Stimulated activated CD8-positive, alpha-beta memory T cell treated with anti-CD3 and anti-CD28 coated beads, Interleukin-7, amount 100 ng/mL, for 4 hours (primary cell): ENCODE measurements at regions not wholly inside any gene's neighbourhood (a gene's known extent, or its start where the extent isn't known, plus 50 kb on each side); places are given as distances from the start of the nearest gene placed in this dataset.

Source experiments
- DNase-seq, 2 donors: peaks; one replicate each; pipeline ENCODE4 v3.0.0-alpha.2; 2020; ENCODE audit warnings: low read depth in 2 of 2

DNA sequence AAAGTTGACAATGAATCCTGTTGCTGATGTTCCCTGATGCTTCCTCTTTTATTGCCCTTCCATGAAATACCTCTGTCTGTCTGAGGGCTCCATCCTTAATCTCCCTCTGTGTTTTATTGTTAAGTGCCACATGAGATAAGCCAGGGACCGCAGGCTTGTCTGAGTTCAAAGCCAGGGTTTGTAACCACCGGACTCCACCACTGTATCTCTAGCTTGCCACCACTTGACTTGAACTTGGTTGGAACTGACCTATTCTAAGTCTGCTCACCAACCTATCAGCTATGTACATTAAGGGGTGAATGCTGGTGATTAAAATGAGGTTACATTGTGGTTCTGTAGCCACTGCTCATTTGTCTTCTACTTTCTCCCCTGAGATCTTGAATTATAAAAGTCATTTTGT lies 328.5 kb upstream of the ZEB2 start:
- DNase-seq: no peak

DNA sequence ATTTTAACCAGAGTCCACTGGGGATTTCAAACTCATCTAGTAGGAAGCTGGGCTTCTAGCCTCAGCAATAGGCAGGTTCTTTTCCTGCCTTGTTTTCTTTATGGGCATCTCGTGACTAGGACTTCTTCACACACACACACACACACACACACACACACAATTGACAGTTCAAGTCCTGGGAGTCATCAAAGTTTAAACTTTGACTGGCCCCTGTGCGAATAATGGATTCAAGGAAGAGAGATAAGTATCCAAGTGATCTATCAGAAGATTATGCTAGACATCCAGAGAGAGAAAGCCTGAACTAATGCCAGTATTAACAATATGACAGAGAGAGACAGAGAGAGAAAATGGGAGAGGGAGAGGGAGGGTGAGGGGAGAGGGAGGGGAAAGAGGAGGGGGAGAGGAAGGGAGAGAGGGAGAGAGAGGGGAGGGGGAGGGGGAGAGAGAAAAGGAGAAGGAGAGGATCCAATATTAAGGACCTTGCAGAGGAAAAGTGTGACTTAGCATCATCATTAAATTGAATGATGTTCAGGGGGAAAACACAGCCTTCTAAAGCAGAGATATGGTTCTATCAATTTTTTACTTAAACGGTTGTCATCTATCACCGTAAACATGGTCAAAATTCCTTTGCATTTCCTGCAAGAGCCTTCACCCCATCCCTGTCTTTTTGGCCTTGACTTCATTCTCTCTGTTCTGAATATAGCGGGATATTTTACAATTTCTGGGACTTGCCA lies 327.6 kb upstream of the ZEB2 start:
- DNase-seq: no peak

DNA sequence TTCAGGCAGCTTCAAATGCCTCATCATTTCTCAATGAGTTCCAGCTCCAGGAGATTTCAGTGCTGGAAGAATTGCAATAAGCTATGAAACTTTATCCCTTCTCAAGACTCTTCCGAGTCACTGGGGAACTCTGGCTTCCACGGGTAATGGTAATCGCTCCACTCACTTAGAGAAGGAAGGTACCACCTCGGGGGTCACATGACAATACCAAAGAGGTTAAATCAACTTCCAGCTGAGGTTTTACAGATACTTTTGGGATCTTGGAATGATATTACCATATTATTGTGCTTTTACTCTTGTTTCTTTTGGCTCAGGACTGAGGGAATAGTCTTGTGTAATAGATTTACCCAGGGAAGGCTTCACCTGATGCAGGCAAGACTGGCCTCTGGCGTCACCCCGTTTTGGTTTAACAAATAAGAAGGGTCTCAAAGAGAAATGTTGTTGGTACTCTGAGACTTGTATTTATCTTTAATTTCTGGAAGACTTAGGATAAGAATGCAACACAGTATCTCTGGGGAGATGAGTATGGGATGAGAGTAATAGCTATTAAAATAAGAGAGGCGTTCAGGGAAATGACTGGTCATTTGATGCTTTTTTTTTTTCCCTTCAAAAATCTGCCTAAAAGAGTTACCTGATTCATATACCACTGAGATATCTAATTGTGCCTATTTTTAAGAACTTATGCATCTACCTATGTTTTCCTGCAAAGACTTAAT lies 316.9 kb upstream of the ZEB2 start:
- no peak for DNase-seq

DNA sequence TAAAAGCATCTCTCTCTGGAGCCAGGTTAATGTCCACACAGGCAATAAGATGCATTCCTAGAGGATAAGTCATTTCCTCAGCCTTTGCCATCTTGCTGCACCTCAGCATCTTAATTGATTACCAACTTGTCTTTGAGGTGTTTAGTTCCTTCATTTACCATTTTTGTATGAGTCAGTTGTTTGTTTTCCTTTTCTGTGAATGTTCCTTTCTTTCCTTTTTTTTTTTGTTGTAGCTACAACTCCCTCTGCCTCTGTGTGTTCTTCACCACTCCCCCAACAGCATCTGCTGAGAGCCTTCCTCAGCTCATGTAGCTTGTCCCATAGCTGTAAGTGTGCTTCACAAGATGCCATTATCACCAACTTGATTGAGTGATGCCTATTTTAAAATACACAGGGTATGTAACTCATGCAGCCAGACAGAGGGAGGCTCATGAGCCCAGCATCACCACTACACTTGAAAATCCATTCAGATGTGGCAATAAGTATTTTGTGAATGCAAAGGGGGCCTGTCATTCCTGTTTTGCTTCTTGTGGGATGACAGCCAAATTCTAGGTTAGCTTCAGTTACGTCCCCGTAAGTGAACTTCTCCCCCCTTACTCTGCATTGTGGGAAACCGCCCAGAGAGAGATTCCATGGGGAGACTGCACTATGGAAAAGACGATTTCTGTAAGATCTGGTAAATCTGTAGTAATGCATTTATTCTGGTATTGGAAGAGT lies 315.9 kb upstream of the ZEB2 start:
- DNase-seq: no peak

DNA sequence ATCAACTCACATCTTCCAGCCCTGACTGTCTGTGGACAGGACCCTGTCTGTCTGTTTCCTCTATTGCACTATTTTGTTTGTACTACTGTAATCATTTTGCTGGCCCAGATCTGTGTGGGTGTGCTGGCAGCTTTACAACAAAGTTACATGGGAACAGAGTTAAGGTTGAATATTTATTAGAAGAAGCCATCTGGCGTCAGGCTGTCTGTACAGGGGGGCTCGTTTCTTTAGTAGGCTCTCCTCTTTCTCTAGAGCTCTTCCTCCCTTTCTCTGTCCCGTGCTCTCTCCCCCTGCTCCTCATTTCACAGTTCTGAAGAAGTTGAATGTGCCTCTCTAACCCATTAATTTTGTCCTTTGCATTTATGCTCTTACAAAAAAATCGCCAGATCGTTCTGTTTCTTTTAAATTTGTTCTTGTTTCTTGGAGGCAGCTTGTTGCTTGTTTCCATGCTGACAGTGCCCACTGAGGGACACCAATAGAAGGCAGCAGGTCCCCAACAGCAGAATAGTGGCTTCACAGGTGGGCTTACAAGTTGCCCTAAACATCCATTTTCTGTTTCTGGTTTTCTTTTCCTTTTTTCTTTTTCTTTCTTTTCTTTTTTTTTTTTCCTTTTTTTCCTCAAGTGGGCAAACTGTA lies 315.2 kb upstream of the ZEB2 start:
- no peak for DNase-seq

DNA sequence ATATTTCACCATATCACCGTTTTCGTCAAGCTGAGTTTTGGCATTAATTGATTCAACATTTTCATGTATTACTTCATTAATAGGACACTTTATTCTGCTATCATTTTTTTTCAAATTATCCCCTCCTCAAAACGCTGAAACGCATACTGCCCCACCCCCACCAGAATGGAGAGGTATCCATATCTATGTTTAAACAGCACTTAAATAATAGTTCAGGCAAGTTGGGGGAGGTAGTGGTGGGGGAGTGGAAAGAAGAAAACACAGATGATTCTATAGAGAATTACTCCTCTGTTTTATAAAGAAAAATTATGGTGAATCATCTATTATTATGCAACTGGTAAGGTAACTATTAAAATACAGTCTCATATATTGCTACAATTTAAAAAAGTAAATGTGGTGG lies 314.4 kb upstream of the ZEB2 start:
- no peak for DNase-seq

DNA sequence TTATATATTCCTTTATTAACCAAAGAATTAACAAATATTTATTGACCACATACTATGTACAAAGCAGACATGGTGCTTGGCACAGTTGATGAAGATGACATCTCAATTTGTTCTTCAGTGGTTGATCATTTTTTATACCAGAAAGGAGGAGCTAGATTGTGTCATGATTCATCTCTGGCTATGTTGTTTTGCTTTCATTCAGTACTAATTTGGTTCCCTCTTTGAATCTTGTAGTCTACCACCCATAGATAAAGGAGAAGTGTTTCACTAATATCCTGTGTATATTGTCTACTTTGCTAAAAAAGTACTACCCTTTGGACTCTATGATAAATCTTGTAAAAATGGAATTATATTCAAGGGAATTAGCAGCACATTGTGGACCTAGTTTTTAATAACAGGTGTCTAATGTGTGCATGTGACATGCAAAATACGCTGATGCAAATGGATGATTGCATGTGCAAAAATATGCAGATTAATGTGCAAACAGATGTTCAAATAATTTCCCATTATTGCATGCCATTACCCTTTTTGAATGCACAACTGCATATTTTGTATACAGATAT lies 313.2 kb upstream of the ZEB2 start:
- DNase-seq: no peak

DNA sequence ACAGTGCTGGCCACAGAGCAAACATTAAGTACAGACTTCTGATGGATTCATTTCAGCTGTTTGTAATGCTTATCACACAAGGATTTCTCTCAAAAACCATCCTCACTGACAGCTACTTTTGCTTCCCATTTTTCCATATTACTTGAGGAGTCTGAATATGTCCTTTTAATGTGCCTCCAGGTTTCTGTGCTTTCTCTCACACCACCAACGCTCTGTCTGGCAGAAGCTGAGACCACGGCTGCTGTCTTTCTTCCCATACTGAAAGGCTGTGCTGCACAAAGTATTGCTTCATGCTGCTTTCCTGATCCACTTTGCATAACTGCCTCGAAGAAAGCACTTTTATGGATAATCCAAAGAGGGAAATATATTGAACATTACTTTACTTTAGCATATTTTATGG lies 312.1 kb upstream of the ZEB2 start:
- DNase-seq: no peak

DNA sequence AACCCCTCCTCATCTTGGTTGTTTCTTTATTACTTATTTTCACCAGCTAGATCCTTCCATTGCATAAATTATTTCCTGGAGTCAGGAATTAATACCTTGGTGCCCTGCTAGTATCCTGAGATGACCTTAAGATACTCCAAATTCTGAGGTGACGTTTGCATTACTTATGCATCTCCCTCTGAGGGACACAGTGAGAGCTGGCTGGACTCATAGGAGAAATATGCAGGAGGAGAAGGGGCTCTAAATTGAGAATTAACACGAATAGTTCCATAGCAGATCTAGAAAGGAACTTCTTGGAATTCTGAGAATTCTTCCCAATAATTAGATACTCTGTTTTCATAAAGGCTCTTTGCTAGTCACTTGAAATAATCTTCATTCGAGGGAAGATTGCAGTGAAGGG lies 310.6 kb upstream of the ZEB2 start:
- no peak for DNase-seq

DNA sequence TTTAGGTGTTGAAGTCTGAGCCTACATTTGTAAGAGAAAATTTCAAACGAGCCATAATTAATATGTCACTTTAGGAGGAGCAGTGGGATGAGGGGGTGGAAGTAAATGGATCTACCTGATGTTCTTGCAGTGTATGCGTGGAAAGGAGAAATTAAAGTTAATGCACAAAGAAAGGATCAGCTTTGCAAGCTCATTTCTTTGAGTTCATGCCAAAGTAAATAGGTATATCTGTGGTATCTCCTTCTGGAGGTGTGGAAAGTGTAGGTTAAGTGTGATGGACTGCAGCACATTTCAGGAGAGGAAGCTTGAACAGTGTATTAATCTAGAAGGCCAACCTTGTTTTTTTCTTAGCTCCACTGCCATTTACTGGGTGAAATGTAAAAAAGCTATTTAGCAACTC lies 307.5 kb upstream of the ZEB2 start:
- DNase-seq: no peak

DNA sequence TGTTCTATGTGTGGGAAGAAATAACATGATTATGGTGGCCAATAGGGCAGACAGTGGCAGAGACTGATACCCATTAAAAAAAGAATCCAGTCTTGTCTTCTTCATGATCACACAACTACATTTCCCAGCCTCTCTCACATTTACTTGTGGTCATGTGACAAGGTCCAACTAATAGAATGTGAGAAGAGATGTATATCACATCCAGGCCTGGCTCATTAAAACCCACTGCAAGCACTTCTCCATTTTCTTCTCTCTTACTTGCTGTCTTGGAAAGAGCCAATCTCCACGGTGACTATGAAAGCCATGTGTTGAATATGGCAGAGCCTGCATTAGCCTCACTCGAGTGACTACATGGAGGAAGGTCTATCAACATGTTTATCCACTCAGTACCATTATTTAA lies 306.2 kb upstream of the ZEB2 start:
- no peak for DNase-seq

DNA sequence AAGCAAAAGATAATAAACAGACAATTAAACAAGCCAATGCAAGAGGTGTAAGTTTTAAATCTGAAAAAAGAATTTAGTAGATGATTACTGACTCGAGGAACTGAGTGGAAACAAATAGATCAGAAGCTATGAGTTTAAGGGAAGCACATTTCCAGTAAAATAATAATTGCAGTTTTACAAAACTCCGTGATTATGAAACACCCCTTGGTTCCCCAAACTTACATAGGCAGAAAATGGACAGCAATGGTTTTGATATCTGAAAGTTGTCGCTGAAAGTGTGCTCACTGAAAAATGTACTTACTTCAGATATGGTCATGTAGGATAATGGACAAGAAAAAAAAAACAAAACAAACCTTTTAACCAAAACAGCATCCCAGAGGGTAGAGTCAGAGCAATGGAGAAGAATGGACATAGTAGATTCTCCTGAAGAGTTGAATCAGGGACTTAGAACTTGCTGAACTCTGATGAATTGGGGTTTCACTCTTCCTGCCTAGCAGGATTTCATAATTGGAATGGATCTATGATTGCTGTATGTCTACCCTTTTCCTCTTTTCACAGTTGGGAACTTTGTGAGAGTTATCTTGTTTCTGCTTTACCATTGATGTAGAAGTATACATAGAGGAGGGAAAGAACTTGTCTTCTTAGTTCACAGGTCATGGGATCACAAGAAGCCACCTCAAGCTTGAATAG lies 305.6 kb upstream of the ZEB2 start:
- no peak for DNase-seq

DNA sequence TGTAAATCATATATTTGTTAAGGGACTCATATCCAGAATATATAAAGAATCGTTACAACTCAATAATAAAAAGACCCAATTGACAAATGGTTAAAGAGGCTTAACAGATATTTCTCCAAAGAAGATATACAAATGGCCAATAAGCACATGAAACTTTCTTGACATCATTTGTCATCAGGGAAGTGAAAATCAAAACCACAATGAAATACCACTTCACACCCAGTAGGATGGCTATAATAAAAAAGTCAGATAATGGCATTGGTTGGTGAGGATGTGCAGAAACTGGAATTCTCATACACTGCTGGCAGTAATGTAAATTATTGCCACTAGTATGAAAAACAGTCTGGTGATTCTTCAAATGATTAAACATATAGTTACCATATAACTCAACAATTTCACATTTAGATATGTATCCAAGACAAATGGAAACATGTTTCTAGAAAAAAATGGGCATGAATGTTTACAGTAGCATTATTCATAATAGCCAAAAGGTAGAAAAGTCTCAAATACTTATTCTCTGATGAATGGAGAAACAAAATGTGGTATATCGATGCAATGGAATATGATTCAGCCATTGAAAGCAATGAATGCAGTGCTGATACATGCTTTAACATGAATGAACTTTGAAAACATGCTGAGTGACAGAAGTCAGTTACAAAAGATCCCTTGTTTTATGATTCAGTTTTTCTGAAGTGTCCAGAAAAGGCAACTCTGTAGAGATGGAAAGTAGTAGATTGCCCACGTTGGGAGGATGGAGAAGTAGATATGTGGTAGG lies 304.6 kb upstream of the ZEB2 start:
- no peak for DNase-seq

DNA sequence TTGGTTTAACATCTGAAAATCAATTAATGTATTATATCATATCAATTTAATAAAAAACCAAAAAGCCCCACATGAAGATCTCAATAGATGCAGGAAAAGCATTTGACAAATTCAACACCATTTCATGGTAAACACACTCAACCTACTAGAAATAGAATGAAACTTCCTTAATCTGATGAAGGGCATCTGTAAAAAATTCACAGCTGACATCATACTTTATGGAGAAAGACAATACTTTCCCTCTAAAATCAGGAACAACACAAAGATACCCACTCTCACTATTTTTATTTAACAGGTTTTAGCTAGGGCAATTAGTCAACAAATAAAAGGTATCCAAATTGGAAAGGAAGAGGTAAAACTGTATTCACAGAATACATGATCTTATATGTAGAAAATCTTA lies 303.0 kb upstream of the ZEB2 start:
- no peak for DNase-seq

DNA sequence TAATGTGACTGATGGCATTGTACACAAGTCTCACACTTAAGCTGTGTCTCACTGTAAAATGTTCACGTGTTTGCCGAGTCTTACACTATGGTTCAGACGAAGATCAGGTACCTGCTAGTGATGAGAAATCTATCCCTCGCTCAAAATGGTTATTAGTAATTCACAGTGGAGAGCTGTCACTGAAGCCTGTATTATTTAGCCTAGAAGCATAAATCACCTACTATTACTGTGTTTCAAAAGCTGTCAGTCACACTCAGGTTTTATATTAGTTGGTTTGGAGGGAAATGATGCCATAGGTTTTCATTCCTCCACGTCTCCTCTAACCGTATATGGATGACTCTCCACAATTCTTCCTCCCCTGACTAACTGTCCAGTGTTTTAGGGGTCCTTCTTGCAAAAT lies 292.4 kb upstream of the ZEB2 start:
- DNase-seq: no peak

DNA sequence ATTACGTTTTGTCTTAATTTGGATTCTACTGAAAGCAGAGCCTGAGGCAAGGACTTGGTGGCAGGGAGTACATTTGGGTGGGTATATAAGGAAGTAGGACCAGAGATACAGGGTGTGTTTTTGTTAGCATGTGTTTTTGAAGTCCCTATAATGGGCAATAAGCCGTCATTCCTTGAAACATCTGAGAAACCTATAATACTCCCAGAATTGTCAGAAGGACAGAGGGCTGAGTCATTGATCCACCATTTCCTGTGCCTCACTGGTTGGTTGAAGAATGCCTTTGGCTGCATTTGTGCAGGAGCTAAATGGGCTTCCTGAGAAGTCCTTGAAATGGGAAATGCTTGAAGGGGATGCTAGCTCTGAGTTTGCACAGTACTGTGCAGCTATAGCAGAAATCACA lies 281.8 kb upstream of the ZEB2 start:
- DNase-seq: no peak

DNA sequence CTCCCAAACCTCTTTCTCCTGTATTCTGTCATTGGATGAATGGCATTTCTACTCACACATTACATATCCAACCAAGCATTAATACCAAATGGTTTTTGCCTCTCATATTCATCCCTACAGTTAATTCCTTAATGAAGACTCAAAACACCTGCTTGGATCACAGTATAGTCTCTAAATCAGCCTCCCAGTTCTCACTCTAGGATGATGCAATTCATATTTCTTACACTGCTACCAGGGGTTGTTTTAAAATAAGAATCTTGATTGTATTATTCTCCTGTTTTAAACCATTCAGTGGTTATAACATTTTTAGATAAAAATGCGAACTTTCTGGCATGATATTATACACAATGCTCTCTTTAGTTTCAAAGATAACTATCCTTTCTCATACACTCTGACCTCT lies 281.4 kb upstream of the ZEB2 start:
- no peak for DNase-seq

DNA sequence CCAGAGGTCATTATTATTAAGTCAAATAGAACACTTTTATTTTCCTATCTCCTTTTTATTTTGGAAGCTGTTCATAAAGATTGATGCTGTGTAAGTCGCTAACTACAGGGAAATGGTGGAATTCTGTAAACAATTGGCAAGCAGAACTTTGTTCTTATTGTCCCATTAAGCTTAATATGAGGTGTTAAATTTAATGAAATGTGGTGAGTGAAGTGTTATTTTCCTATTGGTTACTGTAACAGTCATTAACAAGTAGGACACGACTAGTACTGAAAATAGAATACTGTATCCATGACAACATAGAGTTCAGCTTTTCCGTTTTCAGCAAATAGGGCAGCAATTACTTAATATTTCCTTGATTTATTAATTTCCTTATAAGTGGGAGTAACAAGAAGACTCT lies 279.1 kb upstream of the ZEB2 start:
- DNase-seq: no peak

DNA sequence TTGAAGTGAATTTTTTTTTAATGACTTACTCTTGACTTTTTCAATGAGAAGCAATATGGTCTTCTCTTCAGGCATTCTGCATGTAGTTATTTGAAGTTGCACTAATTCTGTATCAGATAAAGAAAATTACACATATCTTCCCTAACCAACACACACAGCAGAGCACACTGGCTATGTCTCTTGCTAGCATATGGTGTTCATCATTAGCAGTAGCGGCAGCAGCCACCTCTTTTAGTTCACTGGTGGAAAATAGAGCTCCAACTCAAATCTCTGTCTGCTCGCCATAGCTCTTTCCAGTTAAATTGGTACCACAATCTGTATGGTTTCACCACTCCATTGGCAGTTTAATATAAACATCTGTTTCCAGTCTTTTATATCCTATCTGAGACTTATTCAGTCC lies 278.1 kb upstream of the ZEB2 start:
- DNase-seq: no peak

DNA sequence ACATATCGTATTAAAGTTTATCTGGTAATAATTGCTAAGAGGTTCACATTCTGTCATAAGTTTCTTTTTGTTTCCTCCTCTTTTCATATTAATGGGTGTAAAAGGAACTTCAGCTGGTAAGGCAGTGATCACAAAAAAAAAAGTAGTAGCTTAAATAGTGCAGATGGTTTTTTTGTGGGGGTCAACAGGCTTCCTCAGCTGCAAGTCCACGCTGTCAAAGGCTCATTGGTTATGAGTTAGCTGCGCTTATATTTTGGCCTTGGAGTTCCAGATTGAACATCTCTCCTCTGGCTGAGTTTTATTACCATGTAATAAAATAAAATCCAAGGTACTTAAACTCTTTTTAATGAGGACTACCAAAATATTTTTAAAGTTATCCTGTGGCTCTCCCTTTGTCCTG lies 277.0 kb upstream of the ZEB2 start:
- no peak for DNase-seq

DNA sequence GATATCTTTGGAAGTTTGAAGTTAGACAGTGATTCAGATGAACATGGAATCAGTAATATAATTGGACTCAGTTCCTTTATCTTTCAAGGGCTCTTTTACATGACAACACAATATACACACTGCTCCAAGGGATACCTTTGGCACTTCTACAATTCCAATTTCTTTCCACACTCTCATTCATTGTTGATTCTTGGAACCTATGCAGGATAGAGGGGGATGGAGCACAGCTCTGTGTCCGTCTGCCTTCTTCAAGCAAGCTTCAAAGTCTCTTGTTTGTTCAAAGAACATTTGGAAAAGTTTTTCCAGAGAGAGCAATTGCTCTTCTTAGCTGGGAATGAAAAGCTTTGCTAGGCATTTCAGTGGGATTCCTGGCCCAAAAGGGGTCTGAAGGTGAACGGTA lies 276.2 kb upstream of the ZEB2 start:
- DNase-seq: no peak
